T-helper 1 cell (primary cell): ENCODE measurements at regions not wholly inside any gene's neighbourhood (a gene's known extent, or its start where the extent isn't known, plus 50 kb on each side); places are given as distances from the start of the nearest gene placed in this dataset.
"Not testable (repeated sequence)": the region's sequence is repeated elsewhere in the genome, so short reads cannot be mapped to it uniquely, and the experiment has no call there.

ENCODE experiments used
- DNase-seq, 5 donors: peaks; one replicate each; pipeline ENCODE4 v3.0.0-alpha.2; 2012 to 2020

- peak in 3 of 5 donors; percentile 10 to 88 (median 21) for DNase-seq
Observed at GRCh38 chr4:38529189-38530115, 134.5 kb upstream of the KLF3 start.

GRCh38 chr4:38530486-38530885 is 133.5 kb upstream of the KLF3 start:
- DNase-seq, result no peak

- DNase-seq, result no peak
Observed at GRCh38 chr4:38531141-38531727, 132.8 kb upstream of the KLF3 start.

GRCh38 chr4:38532908-38533499 is 131.0 kb upstream of the KLF3 start:
- no peak for DNase-seq

- DNase-seq, result no peak
Observed at GRCh38 chr4:38534344-38535045, 129.5 kb upstream of the KLF3 start.

- not testable (repeated sequence) for DNase-seq
Observed at GRCh38 chr4:38535071-38535470, 128.9 kb upstream of the KLF3 start.

- no peak for DNase-seq
Observed at GRCh38 chr4:38535717-38536116, 128.3 kb upstream of the KLF3 start.

- no peak for DNase-seq
Observed at GRCh38 chr4:38536716-38537115, 127.3 kb upstream of the KLF3 start.

GRCh38 chr4:38537666-38538065 is 126.3 kb upstream of the KLF3 start:
- DNase-seq, result no peak

GRCh38 chr4:38538517-38538916 is 125.5 kb upstream of the KLF3 start:
- no peak for DNase-seq

GRCh38 chr4:38539501-38539900 is 124.5 kb upstream of the KLF3 start:
- no peak for DNase-seq

- DNase-seq, result no peak
Observed at GRCh38 chr4:38547052-38547451, 116.9 kb upstream of the KLF3 start.

GRCh38 chr4:38548256-38548655 is 115.7 kb upstream of the KLF3 start:
- DNase-seq, result no peak

GRCh38 chr4:38559374-38559773 is 104.6 kb upstream of the KLF3 start:
- no peak for DNase-seq

GRCh38 chr4:38560340-38560739 is 103.7 kb upstream of the KLF3 start:
- no peak for DNase-seq

GRCh38 chr4:38560768-38561558 is 103.0 kb upstream of the KLF3 start:
- peak in 1 of 5 donors; percentile 66 for DNase-seq

- no peak for DNase-seq
Observed at GRCh38 chr4:38562751-38563198, 101.2 kb upstream of the KLF3 start.

GRCh38 chr4:38563707-38564495 is 100.1 kb upstream of the KLF3 start:
- no peak for DNase-seq

GRCh38 chr4:38565271-38566199 is 98.5 kb upstream of the KLF3 start:
- DNase-seq, result no peak

- DNase-seq, result no peak
Observed at GRCh38 chr4:38566806-38567398, 97.1 kb upstream of the KLF3 start.
